Glomerular visceral epithelial cell (primary cell): ENCODE measurements at regions not wholly inside any gene's neighbourhood (a gene's known extent, or its start where the extent isn't known, plus 50 kb on each side); places are given as distances from the start of the nearest gene placed in this dataset.
"Not testable (repeated sequence)": the region's sequence is repeated elsewhere in the genome, so short reads cannot be mapped to it uniquely, and the experiment has no call there.

Experiments
- DNase-seq: peaks from one replicate; pipeline ENCODE4 v3.0.0-alpha.2; 2016; ENCODE audit errors: extremely low spot score

GRCh38 chr2:6139142-6139541, 447.0 kb downstream of the SOX11 start:
- DNase-seq: no peak

GRCh38 chr2:6139916-6140315, 447.7 kb downstream of the SOX11 start:
- DNase-seq: no peak

- DNase-seq: no peak
These were observed 448.3 kb downstream of the SOX11 start for GRCh38 chr2:6140509-6140908.

- DNase-seq: no peak
These were observed 451.6 kb downstream of the SOX11 start for GRCh38 chr2:6143812-6144211.

GRCh38 chr2:6147215-6147614, 455.0 kb downstream of the SOX11 start:
- DNase-seq: not testable (repeated sequence)

- DNase-seq: no peak
These were observed 456.7 kb downstream of the SOX11 start for GRCh38 chr2:6148882-6149281.

GRCh38 chr2:6159606-6160005, 467.4 kb downstream of the SOX11 start:
- DNase-seq: no peak

- no peak for DNase-seq
These were observed 471.7 kb downstream of the SOX11 start for GRCh38 chr2:6163932-6164331.

GRCh38 chr2:6164986-6165747, 473.0 kb downstream of the SOX11 start:
- DNase-seq: no peak

GRCh38 chr2:6167592-6168138, 475.5 kb downstream of the SOX11 start:
- DNase-seq: no peak

GRCh38 chr2:6168485-6168884, 476.3 kb downstream of the SOX11 start:
- DNase-seq: no peak

- DNase-seq: no peak
These were observed 479.1 kb downstream of the SOX11 start for GRCh38 chr2:6171294-6171693.

GRCh38 chr2:6177811-6178210, 485.6 kb downstream of the SOX11 start:
- no peak for DNase-seq

GRCh38 chr2:6181525-6181924, 489.3 kb downstream of the SOX11 start:
- DNase-seq: no peak

- no peak for DNase-seq
These were observed 489.7 kb downstream of the SOX11 start for GRCh38 chr2:6181926-6182325.

GRCh38 chr2:6183226-6183625, 491.0 kb downstream of the SOX11 start:
- DNase-seq: no peak

GRCh38 chr2:6184532-6185292, 492.5 kb downstream of the SOX11 start:
- DNase-seq: no peak

- DNase-seq: no peak
These were observed 494.4 kb downstream of the SOX11 start for GRCh38 chr2:6186332-6187151.

GRCh38 chr2:6196449-6196848, 504.3 kb downstream of the SOX11 start:
- no peak for DNase-seq

- DNase-seq: not testable (repeated sequence)
These were observed 506.3 kb downstream of the SOX11 start for GRCh38 chr2:6198370-6198919.

- no peak for DNase-seq
These were observed 510.6 kb downstream of the SOX11 start for GRCh38 chr2:6202756-6203155.
